AG04449 (cell line): ENCODE measurements at regions not wholly inside any gene's neighbourhood (a gene's known extent, or its start where the extent isn't known, plus 50 kb on each side); places are given as distances from the start of the nearest gene placed in this dataset.
"Not testable (repeated sequence)": the region's sequence is repeated elsewhere in the genome, so short reads cannot be mapped to it uniquely, and the experiment has no call there.

Experiments used
- CTCF ChIA-PET: fragments of 350-600 bp; formaldehyde crosslinking; extraction: SDS; loops from one replicate; lab custom pipeline; 2021; ENCODE audit warnings: antibody characterized with exemption; lab: Yijun Ruan, JAX
- POLR2A ChIA-PET: fragments of 400-600, 350-600 bp; formaldehyde crosslinking; extraction: SDS; loops from one replicate; lab custom pipeline; 2020; ENCODE audit warnings: antibody characterized with exemption, inconsistent platforms; lab: Yijun Ruan, JAX
- DNase-seq: peaks from one replicate; pipeline ENCODE4 v3.0.0-alpha.2; 2010; ENCODE audit warnings: low read depth, low spot score
- H3K4me3 ChIP-seq: 2 replicates; pipeline ENCODE4 v1.5.1; 2011; ENCODE audit warnings: low read depth, mild to moderate bottlenecking, control low read depth, low read length
- CTCF ChIP-seq: IDR thresholded peaks from one replicate; pipeline ENCODE4 v1.5.1; 2011; ENCODE audit warnings: mild to moderate bottlenecking, moderate library complexity, low read length, control low read depth, inconsistent platforms; ENCODE audit not compliant: insufficient read depth; ENCODE audit errors: missing control alignments

- DNase-seq = no peak
- H3K4me3 ChIP-seq = no peak overlapping the region
- TF ChIP-seq CTCF = no peak
- ChIA-PET POLR2A (no interaction called here), CTCF (no interaction called here)
Observed at GRCh38 chr5:84715686-84716085, 331.0 kb upstream of the EDIL3 start.

GRCh38 chr5:84715091-84715490, 330.4 kb upstream of the EDIL3 start:
- no peak for DNase-seq

GRCh38 chr5:84709075-84709474, 324.4 kb upstream of the EDIL3 start:
- no peak for TF ChIP-seq CTCF
- DNase-seq = no peak
- ChIA-PET CTCF (no interaction called here), POLR2A (no interaction called here)
- no peak overlapping the region for H3K4me3 ChIP-seq

More at GRCh38 chr5:84715091-84715490, 330.4 kb upstream of the EDIL3 start:
- no peak overlapping the region for H3K4me3 ChIP-seq
- ChIA-PET POLR2A (no interaction called here), CTCF (no interaction called here)
- TF ChIP-seq CTCF = no peak

- ChIA-PET CTCF (no interaction called here), POLR2A (no interaction called here)
- H3K4me3 ChIP-seq = no peak overlapping the region
- TF ChIP-seq CTCF = no peak
- DNase-seq = no peak
Observed at GRCh38 chr5:84706678-84707641, 322.3 kb upstream of the EDIL3 start.

- POLR2A ChIA-PET, H3K4me3 ChIP-seq, DNase-seq, CTCF ChIA-PET: not testable (repeated sequence)
Observed at GRCh38 chr5:84700545-84700944, 315.9 kb upstream of the EDIL3 start.

GRCh38 chr5:84696651-84697050, 312.0 kb upstream of the EDIL3 start:
- ChIA-PET POLR2A (no interaction called here), CTCF (no interaction called here)
- DNase-seq = no peak

More at GRCh38 chr5:84696651-84697050, 312.0 kb upstream of the EDIL3 start:
- no peak overlapping the region for H3K4me3 ChIP-seq
- no peak for TF ChIP-seq CTCF
